ENCODE measurements at regions not wholly inside any gene's neighbourhood (a gene's known extent, or its start where the extent isn't known, plus 50 kb on each side); places are given as distances from the start of the nearest gene placed in this dataset.
"Not testable (repeated sequence)": the region's sequence is repeated elsewhere in the genome, so short reads cannot be mapped to it uniquely, and the experiment has no call there.

GRCh38 chr18:52257417-52257816, 82.6 kb upstream of the DCC start:
- TF ChIP-seq TAF1 (IDR thresholded peaks at IDR 0.05; ENCODE audit: borderline replicate concordance, low read depth, low read length); GABPA (IDR thresholded peaks at IDR 0.05; ENCODE audit: low read depth); CTCF (IDR thresholded peaks at IDR 0.05); EP300 (IDR thresholded peaks at IDR 0.05; ENCODE audit: borderline replicate concordance in 1 of 2, low read depth in 1 of 2, low read length in 1 of 2); POLR2AphosphoS5 (IDR thresholded peaks at IDR 0.05; ENCODE audit: low read depth, low read length); EZH2phosphoT487 (IDR thresholded peaks at IDR 0.05; ENCODE audit: borderline replicate concordance, low read depth); PBX3 (IDR thresholded peaks at IDR 0.05); MAX (IDR thresholded peaks at IDR 0.05; ENCODE audit: low read depth); GATA2 (CRISPR knock-in tag; IDR thresholded peaks at IDR 0.05); SMC3 (IDR thresholded peaks at IDR 0.05; ENCODE audit: low read depth, low read length); FOSL2 (IDR thresholded peaks at IDR 0.05; ENCODE audit: borderline replicate concordance, low read depth); YY1 (IDR thresholded peaks at IDR 0.05; ENCODE audit: low read depth); MXI1 (IDR thresholded peaks at IDR 0.05; ENCODE audit: low read depth, low read length); CHD2 (IDR thresholded peaks at IDR 0.05; ENCODE audit: low read length, partially characterized antibody): not testable (repeated sequence)

All from SK-N-SH (cell line).